CD4-positive, alpha-beta T cell treated with Interleukin-2 at 100 ng/mL for 4 hours (primary cell): ENCODE measurements at regions not wholly inside any gene's neighbourhood (a gene's known extent, or its start where the extent isn't known, plus 50 kb on each side); places are given as distances from the start of the nearest gene placed in this dataset.
"Not testable (repeated sequence)": the region's sequence is repeated elsewhere in the genome, so short reads cannot be mapped to it uniquely, and the experiment has no call there.

Source experiments
- DNase-seq: peaks from one replicate; pipeline ENCODE4 v3.0.0-alpha.2; 2020; ENCODE audit warnings: low spot score

DNA sequence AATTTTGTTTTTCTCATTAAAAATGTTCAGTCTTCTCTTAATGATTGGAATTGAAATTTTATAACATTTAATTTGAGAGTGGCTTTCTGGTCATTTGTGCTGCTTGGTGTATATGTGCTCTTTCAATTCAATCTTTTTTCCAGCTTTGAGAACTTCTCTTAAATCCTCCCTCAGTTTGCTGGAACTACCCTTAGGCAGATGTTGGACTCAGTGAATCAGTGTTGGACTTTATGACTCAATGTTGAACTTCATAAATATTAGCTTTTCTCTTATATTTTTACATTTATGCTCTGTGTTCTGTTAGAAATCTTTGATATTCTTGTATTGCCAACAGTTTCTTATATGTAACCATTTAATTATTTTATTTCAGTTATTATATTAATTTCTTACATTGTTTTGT is 935.5 kb upstream of the FBXO33 start:
- DNase-seq, result no peak

DNA sequence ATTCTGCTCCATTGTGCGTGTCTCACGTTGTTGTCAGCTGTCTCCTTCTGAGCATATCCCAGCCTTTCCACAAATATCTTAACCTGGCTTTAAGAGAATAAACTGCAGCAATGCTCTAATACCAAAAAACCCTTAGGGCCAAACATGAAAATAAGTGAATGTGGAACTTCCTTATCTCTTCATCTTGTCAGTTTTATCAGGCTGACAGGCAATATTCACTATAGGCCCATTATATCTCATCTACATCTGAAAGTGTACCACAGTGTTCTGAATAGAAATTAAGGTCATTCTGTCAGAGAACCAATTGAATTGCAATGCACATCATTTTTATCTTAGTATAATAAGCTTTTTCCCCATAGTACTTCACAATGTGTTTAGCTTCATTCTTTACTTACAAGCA is 933.1 kb upstream of the FBXO33 start:
- DNase-seq, result no peak

- no peak for DNase-seq
These were observed 930.6 kb upstream of the FBXO33 start for GRCh38 chr14:40362856-40363255.

DNA sequence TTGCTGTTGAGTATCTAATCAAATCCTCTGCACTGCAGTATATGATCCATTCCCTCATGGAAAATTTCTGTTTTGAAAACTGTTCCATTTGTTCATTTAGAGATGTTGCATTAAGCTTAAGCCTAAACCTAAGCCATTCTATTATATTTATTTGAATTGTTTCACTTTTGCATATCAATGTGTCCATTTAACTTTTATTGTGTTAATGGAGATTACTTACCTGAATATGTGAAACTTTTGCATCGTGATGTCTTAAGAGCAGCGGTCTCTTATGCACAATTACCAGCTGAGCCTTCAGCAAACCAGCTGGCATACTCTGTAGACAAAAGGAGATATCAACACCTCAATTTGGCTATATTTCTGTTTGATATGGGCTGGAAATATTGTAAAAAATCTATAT is 922.5 kb upstream of the FBXO33 start:
- no peak for DNase-seq

- not testable (repeated sequence) for DNase-seq
These were observed 915.9 kb upstream of the FBXO33 start for GRCh38 chr14:40348104-40348503.

DNA sequence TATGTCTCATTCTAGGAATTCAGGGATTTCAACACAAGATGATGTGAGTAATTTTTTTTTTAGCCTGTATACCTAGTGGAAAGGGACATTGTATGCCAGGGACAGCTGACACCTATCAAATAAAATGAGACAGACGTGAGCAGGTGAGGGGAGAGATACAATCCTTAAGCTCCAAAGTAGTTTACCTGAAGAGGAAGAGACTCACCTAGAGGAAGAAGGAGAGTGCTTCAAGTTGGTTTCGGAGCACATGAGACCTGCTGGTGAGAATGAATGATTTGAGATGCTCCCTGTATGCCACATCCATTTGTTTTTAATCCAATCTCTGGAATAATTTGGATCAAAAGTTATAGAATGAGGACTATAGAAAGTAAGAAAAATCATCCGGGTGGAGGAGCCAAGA is 915.4 kb upstream of the FBXO33 start:
- DNase-seq, result no peak

GRCh38 chr14:40346275-40346674 is 914.0 kb upstream of the FBXO33 start:
- DNase-seq, result no peak

DNA sequence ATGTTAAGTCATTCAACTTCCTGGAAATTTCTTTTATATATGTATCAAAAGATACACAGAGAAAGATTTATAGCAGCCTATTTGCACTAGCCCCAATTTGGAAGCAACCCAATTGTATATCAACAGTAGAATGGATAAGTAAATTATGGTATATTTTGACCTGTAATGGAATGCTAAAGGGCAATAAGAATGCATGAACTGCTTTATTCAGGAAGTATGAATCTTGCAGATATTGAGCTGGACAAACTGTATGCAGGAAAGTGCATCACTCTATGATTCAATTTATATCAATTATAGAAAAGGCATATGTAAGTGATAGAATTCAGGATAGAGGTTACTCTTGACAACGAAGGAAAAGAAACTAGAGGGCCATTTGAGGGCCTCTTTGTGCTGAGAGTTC is 913.1 kb upstream of the FBXO33 start:
- no peak for DNase-seq

DNA sequence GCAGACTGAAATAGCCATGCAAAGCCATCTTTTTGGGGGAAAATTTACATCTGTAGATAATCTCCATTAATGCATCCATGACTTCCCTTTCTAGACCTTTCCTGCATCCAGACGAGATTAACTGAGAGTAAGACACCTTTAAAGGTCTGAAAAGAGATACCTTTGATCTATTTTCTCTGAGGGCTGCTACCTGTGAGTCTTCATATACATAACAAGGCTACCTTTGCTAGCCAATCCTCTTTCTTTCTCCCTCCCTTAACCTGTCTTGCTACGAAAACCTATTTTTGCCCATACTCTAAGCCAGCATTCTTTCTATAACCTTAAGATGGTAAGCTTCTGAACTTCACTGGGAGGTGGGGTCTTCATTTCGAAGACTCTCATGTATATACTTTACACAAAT is 908.5 kb upstream of the FBXO33 start:
- DNase-seq, result no peak

- DNase-seq, result no peak
These were observed 904.6 kb upstream of the FBXO33 start for GRCh38 chr14:40336846-40337245.

GRCh38 chr14:40326519-40326918 is 894.3 kb upstream of the FBXO33 start:
- DNase-seq, result not testable (repeated sequence)

- DNase-seq, result no peak
These were observed 886.0 kb upstream of the FBXO33 start for GRCh38 chr14:40318211-40318719.

- no peak for DNase-seq
These were observed 885.5 kb upstream of the FBXO33 start for GRCh38 chr14:40317690-40318089.

DNA sequence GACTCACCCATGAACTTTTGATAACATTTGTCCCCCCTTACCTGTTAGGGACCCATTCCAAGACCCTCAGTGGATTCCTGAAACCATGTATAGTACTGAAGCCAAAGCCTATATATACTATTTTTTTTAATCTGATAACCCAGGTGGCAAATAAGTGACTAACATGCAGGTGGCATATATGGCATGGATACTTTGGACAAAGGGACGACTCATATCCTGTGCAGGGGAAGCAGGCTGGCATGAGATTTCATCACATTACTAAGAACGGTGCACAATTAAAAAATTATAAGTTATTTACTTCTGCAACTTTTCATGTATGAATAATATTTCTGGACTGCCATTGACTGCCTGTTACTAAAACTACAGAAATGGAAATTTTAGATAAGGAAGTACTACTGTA is 880.1 kb upstream of the FBXO33 start:
- no peak for DNase-seq

- DNase-seq, result no peak
These were observed 876.9 kb upstream of the FBXO33 start for GRCh38 chr14:40309124-40309523.

GRCh38 chr14:40308240-40308639 is 876.0 kb upstream of the FBXO33 start:
- no peak for DNase-seq

DNA sequence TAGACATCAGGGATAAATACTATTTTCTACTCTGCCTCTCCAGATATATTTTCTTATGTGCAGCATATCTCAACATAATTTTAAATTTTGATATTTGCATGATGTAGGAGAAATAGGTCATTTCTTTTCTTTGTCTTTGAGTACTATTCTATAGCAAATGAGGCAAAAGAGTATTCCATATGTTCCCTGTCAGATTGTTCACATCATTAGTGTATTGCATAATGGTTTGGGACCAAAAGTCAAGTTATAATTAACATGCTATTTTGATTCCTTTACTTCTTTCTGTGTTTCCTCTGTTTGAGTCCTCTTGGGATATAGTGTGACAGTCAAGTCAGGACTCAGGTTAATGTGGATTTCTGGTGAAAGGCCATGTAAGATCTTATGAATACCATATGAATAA is 864.6 kb upstream of the FBXO33 start:
- no peak for DNase-seq

DNA sequence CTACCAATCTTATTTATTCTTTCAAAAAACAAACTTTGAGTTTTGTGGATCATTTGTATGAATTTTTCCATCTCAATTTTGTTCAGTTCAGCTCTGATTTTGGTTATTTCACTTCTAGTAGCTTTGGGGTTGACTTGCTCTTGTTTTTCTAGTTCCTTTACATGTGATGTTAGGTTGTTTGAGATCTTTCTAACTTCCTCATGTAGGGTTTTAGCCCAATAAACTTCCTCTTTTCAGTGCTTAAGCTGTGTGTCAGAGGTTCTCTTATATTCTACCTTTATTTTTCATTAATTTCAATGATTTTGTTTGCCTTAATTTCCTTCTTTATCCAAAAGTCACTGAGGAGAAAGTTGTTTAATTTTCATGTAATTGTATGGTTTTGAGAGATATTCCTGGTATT is 860.4 kb upstream of the FBXO33 start:
- DNase-seq, result no peak

DNA sequence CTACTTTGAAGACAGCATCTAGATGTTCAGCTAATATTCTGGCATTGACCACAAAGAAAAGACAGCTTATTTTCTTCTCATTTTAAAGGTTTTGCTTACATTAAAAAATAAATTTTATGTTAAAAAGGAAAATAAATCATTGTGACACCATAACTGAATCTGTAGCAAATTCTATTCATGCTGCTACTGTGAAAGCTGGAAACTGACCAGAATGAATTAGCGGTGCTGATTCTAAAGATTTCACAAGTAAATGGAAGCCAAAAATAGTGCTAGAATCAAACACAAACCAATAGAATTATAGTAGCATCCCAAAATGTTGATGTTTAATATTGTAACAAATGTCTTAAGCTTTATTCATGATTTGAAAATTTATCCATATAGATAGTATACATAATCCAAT is 850.0 kb upstream of the FBXO33 start:
- no peak for DNase-seq

DNA sequence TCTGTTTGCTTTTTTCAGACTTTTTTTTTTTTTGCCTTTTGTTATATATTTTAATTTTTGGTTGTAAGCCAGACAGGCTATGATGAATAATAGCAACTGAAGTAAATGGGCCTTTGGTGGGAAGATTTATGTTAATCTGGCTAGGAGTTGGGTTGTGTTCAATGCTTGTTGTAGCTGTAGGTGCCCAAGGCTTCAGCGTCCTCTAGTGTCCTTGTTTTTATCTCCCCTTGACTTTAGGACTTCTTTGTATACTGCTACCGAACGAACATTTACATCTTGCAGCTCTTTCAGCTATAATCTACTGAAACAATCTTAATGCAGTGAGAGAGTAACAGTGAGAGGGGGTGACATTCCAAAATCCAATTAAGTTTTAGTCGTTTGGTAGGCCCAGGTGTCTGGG is 848.4 kb upstream of the FBXO33 start:
- DNase-seq, result no peak

DNA sequence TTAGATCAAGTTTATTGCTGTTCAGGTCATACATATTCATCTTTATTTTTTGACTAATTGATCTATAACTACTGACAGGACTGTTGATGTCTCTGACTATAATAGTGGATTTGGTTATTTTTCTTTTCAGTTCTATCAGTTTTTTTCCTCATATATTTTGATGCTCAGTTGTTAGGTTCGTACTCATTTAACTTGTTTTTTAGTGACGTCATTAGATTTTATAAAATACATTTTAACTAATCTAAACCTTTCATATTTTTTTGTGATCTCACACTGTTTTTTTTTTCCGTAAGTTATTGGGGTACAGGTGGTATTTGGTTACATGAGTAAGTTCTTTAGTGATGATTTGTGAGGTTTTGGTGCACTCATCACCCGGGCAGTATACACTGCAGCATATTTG is 841.2 kb upstream of the FBXO33 start:
- DNase-seq, result no peak

- DNase-seq, result no peak
These were observed 839.2 kb upstream of the FBXO33 start for GRCh38 chr14:40271480-40271879.

DNA sequence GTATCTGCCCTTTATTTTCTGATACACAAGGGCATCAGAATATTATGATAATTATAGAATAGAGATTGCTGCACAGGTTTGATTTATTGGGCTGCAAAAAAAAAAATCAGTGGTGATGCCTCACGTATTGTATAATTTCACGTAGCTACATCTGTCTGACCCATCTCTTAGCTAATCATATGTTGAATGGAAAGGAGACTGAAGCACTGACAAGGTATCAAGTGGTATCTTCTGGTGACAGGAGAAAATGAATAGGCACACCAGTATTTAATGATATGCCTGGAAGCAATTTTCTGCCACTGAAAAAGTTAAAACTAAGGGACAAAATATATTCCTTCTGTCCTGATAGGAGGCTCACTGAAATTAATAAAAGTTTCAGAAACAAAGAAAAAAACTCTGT is 837.2 kb upstream of the FBXO33 start:
- DNase-seq, result no peak

DNA sequence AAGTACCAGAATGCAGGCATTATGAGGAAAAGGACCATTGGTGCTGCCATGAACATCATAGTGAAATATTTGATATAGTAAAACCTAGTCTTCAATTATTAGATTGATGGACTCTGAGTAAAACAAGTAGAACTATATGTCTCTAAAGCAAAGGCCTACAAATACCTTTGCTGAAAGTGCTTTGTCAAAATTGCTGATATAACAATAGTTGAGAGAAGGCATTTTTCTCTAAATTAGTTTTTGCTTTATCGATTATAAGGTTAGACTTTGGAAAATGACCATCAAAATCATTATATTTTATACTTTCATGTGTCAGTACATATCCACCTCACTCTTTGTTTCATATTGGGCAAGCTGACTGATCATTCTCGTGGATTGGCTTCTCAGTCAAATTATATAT is 836.0 kb upstream of the FBXO33 start:
- no peak for DNase-seq

GRCh38 chr14:40265096-40265495 is 832.9 kb upstream of the FBXO33 start:
- no peak for DNase-seq
